Activated naive CD8-positive, alpha-beta T cell treated with anti-CD3 and anti-CD28 coated beads, Interleukin-2, amount 10 ng/mL, durations not matched to agents 7 days and 5 days (primary cell): ENCODE measurements at regions not wholly inside any gene's neighbourhood (a gene's known extent, or its start where the extent isn't known, plus 50 kb on each side); places are given as distances from the start of the nearest gene placed in this dataset.

ENCODE experiments used
- ATAC-seq: fragments of 150-1000 bp; cut with Tn5 transposase; one replicate; pipeline ENCODE4 v1.10.0; 2021; ENCODE audit warnings: low read depth, moderate library complexity
- POLR2A ChIA-PET: fragments of 350-600 bp; sonication (Branson Sonifier 250); formaldehyde crosslinking; loops from one replicate; lab custom pipeline; 2021; ENCODE audit warnings: antibody characterized with exemption; lab: Charles Lee
- DNase-seq: peaks from one replicate; pipeline ENCODE4 v3.0.0; 2021
- H3K27ac Mint-ChIP-seq: one replicate; pipeline ENCODE4 v1.8.0; 2022; ENCODE audit warnings: mild to moderate bottlenecking, mixed read lengths
- H3K27me3 Mint-ChIP-seq: one replicate; pipeline ENCODE4 v1.8.0; 2022; ENCODE audit warnings: mild to moderate bottlenecking, moderate library complexity, mixed read lengths
- H3K36me3 Mint-ChIP-seq: one replicate; pipeline ENCODE4 v1.8.0; 2021; ENCODE audit warnings: mild to moderate bottlenecking, mixed read lengths
- H3K4me1 Mint-ChIP-seq: one replicate; pipeline ENCODE4 v1.8.0; 2021; ENCODE audit warnings: mixed read lengths
- H3K4me3 Mint-ChIP-seq: one replicate; pipeline ENCODE4 v1.8.0; 2022; ENCODE audit warnings: mild to moderate bottlenecking, moderate library complexity, mixed read lengths
- H3K9me3 Mint-ChIP-seq: one replicate; pipeline ENCODE4 v1.8.0; 2021; ENCODE audit warnings: mixed read lengths

GRCh38 chr2:128577141-128577930, 258.7 kb upstream of the HS6ST1 start:
- no peaks in the 10 kb centered on the region for H3K9me3 Mint-ChIP-seq
- no peak overlapping the region for H3K4me3 Mint-ChIP-seq
- DNase-seq (no peak), ATAC-seq (no peak)
- H3K4me1 Mint-ChIP-seq = no peaks in the 10 kb centered on the region
- no peaks in the 10 kb centered on the region for H3K36me3 Mint-ChIP-seq
- H3K27ac Mint-ChIP-seq = no peak overlapping the region
- POLR2A ChIA-PET = no interaction called here
- peaks cover 3% of the 10 kb centered on the region for H3K27me3 Mint-ChIP-seq

GRCh38 chr2:128578406-128579390, 260.0 kb upstream of the HS6ST1 start:
- H3K36me3 Mint-ChIP-seq = no peaks in the 10 kb centered on the region
- POLR2A ChIA-PET = no interaction called here
- H3K9me3 Mint-ChIP-seq = no peaks in the 10 kb centered on the region
- DNase-seq (no peak), ATAC-seq (no peak)
- peaks cover 8% of the 10 kb centered on the region for H3K27me3 Mint-ChIP-seq
- H3K4me3 Mint-ChIP-seq = no peak overlapping the region
- H3K4me1 Mint-ChIP-seq = no peaks in the 10 kb centered on the region
- H3K27ac Mint-ChIP-seq = no peak overlapping the region

- no peak for DNase-seq
- Mint-ChIP-seq H3K27ac (no peak overlapping the region), H3K4me1 (peaks cover 4% of the 10 kb centered on the region), H3K9me3 (no peaks in the 10 kb centered on the region), H3K36me3 (no peaks in the 10 kb centered on the region), H3K4me3 (no peak overlapping the region), H3K27me3 (peaks cover 16% of the 10 kb centered on the region)
- POLR2A ChIA-PET = no interaction called here
- ATAC-seq = no peak
These were observed 261.2 kb upstream of the HS6ST1 start for GRCh38 chr2:128579825-128580224.

GRCh38 chr2:128580988-128581848, 262.6 kb upstream of the HS6ST1 start:
- H3K4me3 Mint-ChIP-seq = no peak overlapping the region
- peaks cover 4% of the 10 kb centered on the region for H3K4me1 Mint-ChIP-seq
- DNase-seq (no peak), ATAC-seq (no peak)
- no peaks in the 10 kb centered on the region for H3K36me3 Mint-ChIP-seq
- H3K27ac Mint-ChIP-seq = no peak overlapping the region
- POLR2A ChIA-PET = interaction anchor here (1.1 kb wide), 1 partner anchor 106 kb away, joined by 3 read pairs; no protein-coding TSS in a partner anchor
- H3K27me3 Mint-ChIP-seq = peaks cover 18% of the 10 kb centered on the region
- peaks cover 1% of the 10 kb centered on the region for H3K9me3 Mint-ChIP-seq

GRCh38 chr2:128581849-128582244, 263.2 kb upstream of the HS6ST1 start:
- peaks cover 1% of the 10 kb centered on the region for H3K9me3 Mint-ChIP-seq
- no peak overlapping the region for H3K4me3 Mint-ChIP-seq
- no peak for ATAC-seq
- H3K27ac Mint-ChIP-seq = no peak overlapping the region
- no peak for DNase-seq
- POLR2A ChIA-PET = interaction anchor here (1.1 kb wide), 1 partner anchor 105 kb away, joined by 3 read pairs; no protein-coding TSS in a partner anchor
- H3K27me3 Mint-ChIP-seq = peaks cover 18% of the 10 kb centered on the region
- H3K4me1 Mint-ChIP-seq = peaks cover 4% of the 10 kb centered on the region
- no peaks in the 10 kb centered on the region for H3K36me3 Mint-ChIP-seq

GRCh38 chr2:128584296-128584890, 265.7 kb upstream of the HS6ST1 start:
- DNase-seq (no peak), ATAC-seq (no peak)
- Mint-ChIP-seq H3K27me3 (peaks cover 19% of the 10 kb centered on the region), H3K4me3 (no peak overlapping the region), H3K9me3 (peaks cover 1% of the 10 kb centered on the region), H3K4me1 (peaks cover 4% of the 10 kb centered on the region), H3K36me3 (no peaks in the 10 kb centered on the region), H3K27ac (no peak overlapping the region)
- POLR2A ChIA-PET = no interaction called here

- Mint-ChIP-seq H3K4me1 (peaks cover 4% of the 10 kb centered on the region), H3K9me3 (peaks cover 1% of the 10 kb centered on the region), H3K27me3 (peaks cover 24% of the 10 kb centered on the region), H3K4me3 (no peak overlapping the region), H3K27ac (no peak overlapping the region), H3K36me3 (no peaks in the 10 kb centered on the region)
- no peak for ATAC-seq
- no peak for DNase-seq
- POLR2A ChIA-PET = no interaction called here
These were observed 267.0 kb upstream of the HS6ST1 start for GRCh38 chr2:128585706-128586105.

GRCh38 chr2:128589681-128590080, 271.0 kb upstream of the HS6ST1 start:
- POLR2A ChIA-PET = no interaction called here
- no peak for ATAC-seq
- no peak for DNase-seq
- Mint-ChIP-seq H3K27ac (no peak overlapping the region), H3K36me3 (no peaks in the 10 kb centered on the region), H3K9me3 (peaks cover 1% of the 10 kb centered on the region), H3K27me3 (peaks cover 9% of the 10 kb centered on the region), H3K4me3 (no peak overlapping the region), H3K4me1 (peaks cover under 1% of the 10 kb centered on the region)

- Mint-ChIP-seq H3K4me3 (no peak overlapping the region), H3K27ac (no peak overlapping the region), H3K4me1 (no peaks in the 10 kb centered on the region), H3K36me3 (no peaks in the 10 kb centered on the region), H3K9me3 (peaks cover under 1% of the 10 kb centered on the region), H3K27me3 (peaks cover 7% of the 10 kb centered on the region)
- DNase-seq = no peak
- POLR2A ChIA-PET = no interaction called here
- no peak for ATAC-seq
These were observed 271.8 kb upstream of the HS6ST1 start for GRCh38 chr2:128590309-128591021.

GRCh38 chr2:128591022-128591860, 272.6 kb upstream of the HS6ST1 start:
- POLR2A ChIA-PET = no interaction called here
- DNase-seq = no peak
- no peaks in the 10 kb centered on the region for H3K9me3 Mint-ChIP-seq

GRCh38 chr2:128591861-128592822, 273.5 kb upstream of the HS6ST1 start:
- no peak overlapping the region for H3K4me3 Mint-ChIP-seq
- no peak for ATAC-seq
- H3K27me3 Mint-ChIP-seq = peaks cover 6% of the 10 kb centered on the region
- H3K27ac Mint-ChIP-seq = no peak overlapping the region
- no peaks in the 10 kb centered on the region for H3K4me1 Mint-ChIP-seq
- no peak for DNase-seq
- H3K36me3 Mint-ChIP-seq = no peaks in the 10 kb centered on the region
- POLR2A ChIA-PET = no interaction called here
- no peaks in the 10 kb centered on the region for H3K9me3 Mint-ChIP-seq

More at GRCh38 chr2:128591022-128591860, 272.6 kb upstream of the HS6ST1 start:
- Mint-ChIP-seq H3K4me3 (no peak overlapping the region), H3K27me3 (peaks cover 6% of the 10 kb centered on the region), H3K4me1 (no peaks in the 10 kb centered on the region), H3K27ac (no peak overlapping the region), H3K36me3 (no peaks in the 10 kb centered on the region)
- no peak for ATAC-seq
